Gastroesophageal sphincter (tissue), 4 donors: ENCODE measurements at regions not wholly inside any gene's neighbourhood (a gene's known extent, or its start where the extent isn't known, plus 50 kb on each side); places are given as distances from the start of the nearest gene placed in this dataset.

Source experiments
- ATAC-seq: fragments of 150-250 bp; one replicate; pipeline ENCODE4 v1.9.1; 2016; ENCODE audit warnings: mild to moderate bottlenecking, moderate library complexity
- H3K27ac ChIP-seq, 4 donors: fragments of 200-600 bp; sonication (generic) in 3 of 4; 1 replicate in 3 of 4; 2 replicates in 1 of 4; pipeline ENCODE4 v1.5.1; 2016 to 2019
- H3K27me3 ChIP-seq: fragments of 200-600 bp; sonication (generic); one replicate; pipeline ENCODE4 v1.5.1; 2019
- H3K36me3 ChIP-seq, 2 donors: fragments of 200-600 bp; sonication (generic); one replicate each; pipeline ENCODE4 v1.5.1; 2019; ENCODE audit warnings: control low read depth in 1 of 2
- H3K4me1 ChIP-seq, 3 donors: fragments of 200-600 bp; sonication (generic); 1 replicate in 2 of 3; 2 replicates in 1 of 3; pipeline ENCODE4 v1.5.1; 2016 to 2019; ENCODE audit warnings: control low read depth in 2 of 3
- H3K4me3 ChIP-seq, 2 donors: fragments of 200-600 bp; sonication (generic); one replicate each; pipeline ENCODE4 v1.5.1; 2019; ENCODE audit warnings: mild to moderate bottlenecking in 1 of 2, moderate library complexity in 1 of 2
- H3K9me3 ChIP-seq, 3 donors: fragments of 200-600 bp; sonication (generic); one replicate each; pipeline ENCODE4 v1.5.1; 2017 to 2019; ENCODE audit warnings: control low read depth in 2 of 3
- EP300 ChIP-seq: sonication (generic); formaldehyde crosslinking; IDR thresholded peaks from one replicate; pipeline ENCODE4 v1.6.1; 2017; ENCODE audit warnings: antibody characterized with exemption, mild to moderate bottlenecking
- POLR2A ChIP-seq, 2 donors: fragments of 450-650 bp; IDR thresholded peaks; one replicate each; pipeline ENCODE4 v1.6.1; 2017; ENCODE audit warnings: antibody characterized with exemption in 2 of 2, mild to moderate bottlenecking in 2 of 2, moderate library complexity in 1 of 2
- POLR2AphosphoS5 ChIP-seq: sonication (generic); formaldehyde crosslinking; IDR thresholded peaks from one replicate; pipeline ENCODE4 v1.6.1; 2017; ENCODE audit warnings: antibody characterized with exemption
- WGBS, 2 donors: methylation state at CpG; one replicate each; pipeline ENCODE4 v1.1.5; 2018; ENCODE audit warnings: low coverage in 1 of 2; 5-methylcytosine and 5-hydroxymethylcytosine counted together
- TF ChIP-seq, protein P1 (sequence below), 4 experiments: fragments of 200-600 bp in 2 of 4; fragments of 450-650 bp in 2 of 4; sonication (generic) in 1 of 4; IDR thresholded peaks; one replicate each; pipeline ENCODE4 v1.5.1; 2017 to 2019; ENCODE audit warnings: antibody characterized with exemption in 4 of 4, mild to moderate bottlenecking in 2 of 4, moderate library complexity in 2 of 4

DNA sequence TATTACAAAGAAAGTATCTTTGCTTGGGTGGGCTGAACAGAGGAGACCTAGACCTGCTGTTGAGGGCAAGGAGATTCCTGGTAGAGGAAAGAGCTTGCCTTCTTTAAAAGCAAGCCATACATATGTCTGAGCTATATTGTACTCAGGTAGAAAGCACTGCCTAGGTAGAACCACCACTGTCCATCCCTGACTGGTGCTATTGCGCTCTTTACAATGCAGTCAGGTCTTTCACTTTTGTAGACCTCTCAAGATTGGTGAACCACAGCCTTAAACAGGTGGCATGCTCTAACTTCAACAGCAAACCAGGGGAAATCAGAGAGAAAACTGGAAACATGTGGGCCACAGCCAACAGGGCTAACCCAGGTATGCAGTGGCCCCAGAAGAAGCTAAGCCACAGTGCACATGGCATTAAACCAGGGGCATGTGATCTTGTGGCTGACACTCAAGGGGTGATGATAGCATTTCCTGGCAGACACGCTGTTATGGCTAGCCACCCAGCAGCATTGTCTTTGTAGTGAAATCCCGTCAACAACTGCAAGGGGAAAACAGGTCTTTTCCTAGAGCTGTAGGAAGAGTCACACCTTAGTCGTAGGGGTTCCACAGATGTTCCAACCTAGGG lies 253.9 kb upstream of the PCSK5 start:
- WGBS, 2 donors = 67% methylated on average over 3 of the region's 4 CpGs; no CpG with 5 or more reads in 1 of the 2 donors
- ATAC-seq = no peak
- Histone ChIP-seq H3K27me3 (no peaks in the 10 kb centered on the region), H3K9me3 (no peaks in the 10 kb centered on the region), H3K36me3 (no peaks in the 10 kb centered on the region), H3K27ac (no peak overlapping the region), H3K4me3 (no peak overlapping the region), H3K4me1 (peaks cover 0 to 5% (median 0%) of the 10 kb centered on the region in 3 donors)
- TF ChIP-seq POLR2AphosphoS5 (no peak), EP300 (no peak), POLR2A (IDR thresholded peaks at IDR 0.05) (no peak)
- TF ChIP-seq, protein P1, sequence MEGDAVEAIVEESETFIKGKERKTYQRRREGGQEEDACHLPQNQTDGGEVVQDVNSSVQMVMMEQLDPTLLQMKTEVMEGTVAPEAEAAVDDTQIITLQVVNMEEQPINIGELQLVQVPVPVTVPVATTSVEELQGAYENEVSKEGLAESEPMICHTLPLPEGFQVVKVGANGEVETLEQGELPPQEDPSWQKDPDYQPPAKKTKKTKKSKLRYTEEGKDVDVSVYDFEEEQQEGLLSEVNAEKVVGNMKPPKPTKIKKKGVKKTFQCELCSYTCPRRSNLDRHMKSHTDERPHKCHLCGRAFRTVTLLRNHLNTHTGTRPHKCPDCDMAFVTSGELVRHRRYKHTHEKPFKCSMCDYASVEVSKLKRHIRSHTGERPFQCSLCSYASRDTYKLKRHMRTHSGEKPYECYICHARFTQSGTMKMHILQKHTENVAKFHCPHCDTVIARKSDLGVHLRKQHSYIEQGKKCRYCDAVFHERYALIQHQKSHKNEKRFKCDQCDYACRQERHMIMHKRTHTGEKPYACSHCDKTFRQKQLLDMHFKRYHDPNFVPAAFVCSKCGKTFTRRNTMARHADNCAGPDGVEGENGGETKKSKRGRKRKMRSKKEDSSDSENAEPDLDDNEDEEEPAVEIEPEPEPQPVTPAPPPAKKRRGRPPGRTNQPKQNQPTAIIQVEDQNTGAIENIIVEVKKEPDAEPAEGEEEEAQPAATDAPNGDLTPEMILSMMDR (IDR thresholded peaks at IDR 0.05) = no peak

DNA sequence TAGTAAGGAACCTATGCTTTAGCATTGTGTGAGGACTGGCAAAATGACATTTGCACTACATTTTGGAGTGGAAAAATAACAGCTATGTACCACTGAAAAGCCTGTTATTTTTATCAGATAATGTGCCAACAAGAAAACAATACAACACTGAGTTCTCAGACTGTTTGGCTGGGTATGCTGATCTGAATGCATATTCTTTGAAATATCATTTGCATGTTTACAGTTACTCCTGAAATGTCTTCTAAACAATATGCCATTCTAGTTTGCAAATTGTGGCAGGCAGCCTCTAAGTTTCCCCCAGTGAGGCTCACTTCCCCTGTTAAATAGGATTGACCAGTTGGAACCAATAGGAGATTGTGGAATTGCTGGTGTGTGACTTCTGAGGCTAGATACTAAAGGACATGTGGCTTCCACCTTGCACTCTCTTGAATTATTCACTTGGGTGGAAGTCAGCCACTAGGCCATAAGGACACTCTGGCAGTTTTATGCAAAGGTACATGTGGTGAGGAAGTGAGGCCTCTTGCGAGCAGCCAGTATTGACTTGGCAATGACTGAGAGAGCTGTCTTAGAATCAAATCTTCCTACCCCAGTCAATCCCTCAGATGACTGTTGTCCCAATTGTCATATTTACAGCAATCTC lies 250.4 kb upstream of the PCSK5 start:
- Histone ChIP-seq H3K4me1 (peaks cover 0 to 13% (median 0%) of the 10 kb centered on the region in 3 donors), H3K27ac (no peak overlapping the region), H3K27me3 (no peaks in the 10 kb centered on the region), H3K4me3 (no peak overlapping the region), H3K36me3 (no peaks in the 10 kb centered on the region), H3K9me3 (no peaks in the 10 kb centered on the region)
- TF ChIP-seq POLR2A (IDR thresholded peaks at IDR 0.05) = no peak
- no peak for TF ChIP-seq POLR2AphosphoS5
- no peak for TF ChIP-seq EP300
- TF ChIP-seq, protein P1 (IDR thresholded peaks at IDR 0.05) = no peak
- no peak for ATAC-seq
- WGBS, 2 donors = 92% methylated on average over 1 of the region's 1 CpG; no CpG with 5 or more reads in 1 of the 2 donors

DNA sequence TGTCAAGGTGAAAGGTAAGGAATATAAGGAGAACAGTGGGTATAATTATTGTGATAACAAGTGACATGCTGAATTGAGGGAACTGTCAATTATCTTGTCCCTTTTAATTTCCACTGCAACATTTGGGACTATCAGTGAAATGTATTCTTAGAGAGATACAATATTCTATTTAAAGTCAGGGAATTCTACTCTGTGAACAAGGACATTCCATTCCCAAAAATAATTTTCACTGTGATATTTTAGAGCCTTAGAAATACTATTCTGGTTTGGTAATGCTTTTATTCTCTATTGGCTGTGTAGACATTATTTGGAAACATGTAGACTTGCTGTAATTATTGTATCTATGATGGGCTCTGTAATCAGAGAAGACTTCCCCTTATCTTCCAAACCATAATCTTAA lies 248.0 kb upstream of the PCSK5 start:
- H3K27me3 ChIP-seq = no peaks in the 10 kb centered on the region
- peaks cover 0 to 13% (median 0%) of the 10 kb centered on the region in 3 donors for H3K4me1 ChIP-seq
- H3K4me3 ChIP-seq = no peak overlapping the region
- no peak overlapping the region for H3K27ac ChIP-seq
- no peak for ATAC-seq
- TF ChIP-seq POLR2A (IDR thresholded peaks at IDR 0.05) = no peak
- TF ChIP-seq, protein P1 (IDR thresholded peaks at IDR 0.05) = no peak
- no peak for TF ChIP-seq POLR2AphosphoS5
- no peaks in the 10 kb centered on the region for H3K9me3 ChIP-seq
- H3K36me3 ChIP-seq = no peaks in the 10 kb centered on the region

DNA sequence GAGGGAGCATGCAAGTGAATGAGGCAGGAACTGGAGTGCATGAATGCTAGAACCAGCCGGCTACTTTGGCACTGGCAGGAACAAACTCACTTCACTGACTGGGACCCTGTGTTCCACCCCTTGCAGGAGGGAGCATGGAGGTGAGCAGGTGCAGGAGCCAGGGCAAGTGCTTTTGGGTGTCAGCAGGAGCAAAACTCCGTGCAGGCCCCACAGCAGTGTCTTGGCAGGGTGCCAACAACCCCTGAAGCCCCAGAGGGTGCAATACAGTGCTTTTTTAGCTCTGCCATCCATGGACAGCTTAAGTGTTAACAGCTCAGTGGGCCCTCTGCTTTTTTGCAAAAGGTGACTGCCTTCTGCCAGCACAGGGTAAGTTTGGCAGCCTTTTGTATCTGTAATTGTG lies 245.8 kb upstream of the PCSK5 start:
- ATAC-seq = no peak
- H3K27me3 ChIP-seq = no peaks in the 10 kb centered on the region
- H3K4me3 ChIP-seq = no peak overlapping the region
- TF ChIP-seq, protein P1 (IDR thresholded peaks at IDR 0.05) = no peak
- TF ChIP-seq EP300 (no peak), POLR2AphosphoS5 (no peak), POLR2A (IDR thresholded peaks at IDR 0.05) (no peak)
- no peaks in the 10 kb centered on the region for H3K36me3 ChIP-seq
- no peak overlapping the region for H3K27ac ChIP-seq
- no peaks in the 10 kb centered on the region for H3K9me3 ChIP-seq
- peaks cover 0 to 7% (median 0%) of the 10 kb centered on the region in 3 donors for H3K4me1 ChIP-seq
- whole genome bisulfite sequencing, 2 donors = 40% methylated on average over 2 of the region's 2 CpGs; no CpG with 5 or more reads in 1 of the 2 donors

DNA sequence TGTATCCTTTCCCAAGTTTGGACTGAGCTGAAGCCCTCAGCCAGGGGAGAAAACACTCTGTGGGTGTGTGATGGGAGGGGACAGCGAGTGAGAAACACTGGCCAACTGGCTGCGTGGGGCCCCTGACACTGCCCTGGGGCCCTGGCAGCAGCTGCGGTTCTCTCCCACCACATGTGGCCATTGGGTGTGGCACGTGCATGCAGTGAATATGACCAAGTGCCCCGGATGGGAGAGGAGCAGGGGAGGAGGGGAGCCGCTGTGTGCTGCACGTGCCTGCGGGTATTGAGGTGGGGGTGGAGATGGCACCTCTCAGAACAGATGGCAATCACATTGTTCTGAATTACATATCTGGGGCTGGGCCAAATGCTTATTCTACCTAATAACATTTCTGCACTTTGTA lies 242.4 kb upstream of the PCSK5 start:
- ATAC-seq = no peak
- TF ChIP-seq, protein P1 (IDR thresholded peaks at IDR 0.05) = no peak
- TF ChIP-seq EP300 (no peak), POLR2AphosphoS5 (no peak), POLR2A (IDR thresholded peaks at IDR 0.05) (no peak)
- no peak overlapping the region for H3K4me3 ChIP-seq
- no peak overlapping the region for H3K27ac ChIP-seq
- H3K36me3 ChIP-seq = no peaks in the 10 kb centered on the region
- WGBS, 2 donors = 89% methylated on average over 6 of the region's 8 CpGs; no CpG with 5 or more reads in 1 of the 2 donors
- H3K4me1 ChIP-seq = peaks cover 0 to under 1% (median 0%) of the 10 kb centered on the region in 3 donors
- no peaks in the 10 kb centered on the region for H3K9me3 ChIP-seq
- no peaks in the 10 kb centered on the region for H3K27me3 ChIP-seq
